C4-2B (cell line): ENCODE measurements at regions not wholly inside any gene's neighbourhood (a gene's known extent, or its start where the extent isn't known, plus 50 kb on each side); places are given as distances from the start of the nearest gene placed in this dataset.

ENCODE experiments used
- ZFX ChIP-seq: fragments of 450-650 bp; IDR thresholded peaks from 2 replicates; pipeline ENCODE4 v1.6.1; 2017
- TF ChIP-seq, protein P1 (sequence below): fragments of 450-650 bp; conservative IDR thresholded peaks from 2 replicates; pipeline ENCODE4 v1.5.1; 2017; ENCODE audit warnings: mild to moderate bottlenecking

DNA sequence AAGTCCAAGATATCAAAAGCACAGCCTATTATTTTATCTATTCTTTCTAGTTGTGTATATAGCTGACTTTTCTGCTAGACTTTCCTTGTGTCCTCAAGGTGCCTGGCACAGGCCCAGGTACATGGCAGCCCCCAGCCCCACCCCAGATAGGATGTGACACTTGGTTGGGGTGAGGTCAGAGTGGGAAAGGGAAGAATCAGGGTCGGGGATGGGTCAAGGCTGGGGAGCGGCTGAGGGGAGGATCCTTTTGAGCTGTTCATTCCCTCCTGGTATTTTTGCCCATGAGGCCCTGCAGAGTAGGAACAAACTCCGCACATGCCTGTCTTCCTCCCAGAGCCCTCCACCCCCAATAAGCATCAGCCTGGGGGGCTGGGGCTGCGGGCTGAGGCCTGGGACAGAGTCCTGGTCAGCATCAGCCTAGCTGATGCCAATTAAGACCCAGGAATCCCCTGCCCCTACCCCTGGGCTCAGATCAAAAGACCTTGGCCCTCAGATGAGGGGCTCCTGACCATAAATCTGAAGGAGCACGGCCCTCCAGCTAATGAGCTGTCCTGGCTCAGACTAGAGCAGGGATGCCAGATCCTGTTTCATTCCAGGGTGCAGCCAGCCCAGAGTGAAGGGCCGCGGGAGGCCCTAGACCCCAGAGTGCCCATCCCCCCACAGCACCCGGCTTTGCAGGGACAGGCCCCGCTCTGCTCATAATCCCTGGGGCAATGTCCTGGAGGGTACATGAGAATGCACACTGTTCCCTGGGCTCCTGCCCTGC is 85.3 kb downstream of the SDC1 start:
- TF ChIP-seq, protein P1, sequence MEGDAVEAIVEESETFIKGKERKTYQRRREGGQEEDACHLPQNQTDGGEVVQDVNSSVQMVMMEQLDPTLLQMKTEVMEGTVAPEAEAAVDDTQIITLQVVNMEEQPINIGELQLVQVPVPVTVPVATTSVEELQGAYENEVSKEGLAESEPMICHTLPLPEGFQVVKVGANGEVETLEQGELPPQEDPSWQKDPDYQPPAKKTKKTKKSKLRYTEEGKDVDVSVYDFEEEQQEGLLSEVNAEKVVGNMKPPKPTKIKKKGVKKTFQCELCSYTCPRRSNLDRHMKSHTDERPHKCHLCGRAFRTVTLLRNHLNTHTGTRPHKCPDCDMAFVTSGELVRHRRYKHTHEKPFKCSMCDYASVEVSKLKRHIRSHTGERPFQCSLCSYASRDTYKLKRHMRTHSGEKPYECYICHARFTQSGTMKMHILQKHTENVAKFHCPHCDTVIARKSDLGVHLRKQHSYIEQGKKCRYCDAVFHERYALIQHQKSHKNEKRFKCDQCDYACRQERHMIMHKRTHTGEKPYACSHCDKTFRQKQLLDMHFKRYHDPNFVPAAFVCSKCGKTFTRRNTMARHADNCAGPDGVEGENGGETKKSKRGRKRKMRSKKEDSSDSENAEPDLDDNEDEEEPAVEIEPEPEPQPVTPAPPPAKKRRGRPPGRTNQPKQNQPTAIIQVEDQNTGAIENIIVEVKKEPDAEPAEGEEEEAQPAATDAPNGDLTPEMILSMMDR: no peak
- no peak for TF ChIP-seq ZFX
